ENCODE measurements at regions not wholly inside any gene's neighbourhood (a gene's known extent, or its start where the extent isn't known, plus 50 kb on each side); places are given as distances from the start of the nearest gene placed in this dataset.

DNA sequence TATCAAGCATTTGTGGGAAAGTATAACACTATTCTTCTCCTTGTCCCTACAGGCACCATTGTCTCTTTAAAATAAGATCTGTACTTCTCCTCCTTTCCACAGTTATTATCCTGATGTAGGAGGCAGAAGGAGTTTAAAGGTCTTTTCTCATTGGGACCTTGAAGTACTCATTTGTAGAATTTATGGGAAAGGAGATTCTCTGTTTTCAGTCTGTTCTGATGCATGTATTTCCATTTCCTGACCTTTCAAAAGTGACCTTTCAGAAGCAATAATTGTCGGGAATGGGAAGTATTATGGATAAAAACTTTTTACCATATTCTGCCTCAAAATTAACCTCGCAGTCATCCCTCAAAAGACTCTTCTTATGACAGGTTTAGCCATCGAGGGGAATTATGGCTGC is 224.8 kb downstream of the CTH start:
- TF ChIP-seq POLR2AphosphoS5 (IDR thresholded peaks at IDR 0.05): no peak
- TF ChIP-seq, protein P1, sequence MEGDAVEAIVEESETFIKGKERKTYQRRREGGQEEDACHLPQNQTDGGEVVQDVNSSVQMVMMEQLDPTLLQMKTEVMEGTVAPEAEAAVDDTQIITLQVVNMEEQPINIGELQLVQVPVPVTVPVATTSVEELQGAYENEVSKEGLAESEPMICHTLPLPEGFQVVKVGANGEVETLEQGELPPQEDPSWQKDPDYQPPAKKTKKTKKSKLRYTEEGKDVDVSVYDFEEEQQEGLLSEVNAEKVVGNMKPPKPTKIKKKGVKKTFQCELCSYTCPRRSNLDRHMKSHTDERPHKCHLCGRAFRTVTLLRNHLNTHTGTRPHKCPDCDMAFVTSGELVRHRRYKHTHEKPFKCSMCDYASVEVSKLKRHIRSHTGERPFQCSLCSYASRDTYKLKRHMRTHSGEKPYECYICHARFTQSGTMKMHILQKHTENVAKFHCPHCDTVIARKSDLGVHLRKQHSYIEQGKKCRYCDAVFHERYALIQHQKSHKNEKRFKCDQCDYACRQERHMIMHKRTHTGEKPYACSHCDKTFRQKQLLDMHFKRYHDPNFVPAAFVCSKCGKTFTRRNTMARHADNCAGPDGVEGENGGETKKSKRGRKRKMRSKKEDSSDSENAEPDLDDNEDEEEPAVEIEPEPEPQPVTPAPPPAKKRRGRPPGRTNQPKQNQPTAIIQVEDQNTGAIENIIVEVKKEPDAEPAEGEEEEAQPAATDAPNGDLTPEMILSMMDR (IDR thresholded peaks at IDR 0.05): no peak

Data from suprapubic skin (tissue), 3 donors.